NCI-H1930 (cell line): ENCODE measurements at regions not wholly inside any gene's neighbourhood (a gene's known extent, or its start where the extent isn't known, plus 50 kb on each side); places are given as distances from the start of the nearest gene placed in this dataset.

Experiments
- DNase-seq, 2 experiments: peaks; one replicate each; lab custom pipeline; 2025; lab: John Stamatoyannopoulos, UW

- no peak for DNase-seq
Measured at GRCh38 chr18:38427736-38428135, 862.1 kb upstream of the CELF4 start.

GRCh38 chr18:38427234-38427633, 861.6 kb upstream of the CELF4 start:
- DNase-seq: no peak

GRCh38 chr18:38421872-38422615, 856.4 kb upstream of the CELF4 start:
- no peak for DNase-seq

GRCh38 chr18:38421021-38421420, 855.4 kb upstream of the CELF4 start:
- DNase-seq: no peak

- no peak for DNase-seq
Measured at GRCh38 chr18:38420611-38421010, 855.0 kb upstream of the CELF4 start.

GRCh38 chr18:38415811-38416210, 850.2 kb upstream of the CELF4 start:
- DNase-seq: no peak

- DNase-seq: no peak
Measured at GRCh38 chr18:38413193-38413592, 847.6 kb upstream of the CELF4 start.

- no peak for DNase-seq
Measured at GRCh38 chr18:38406607-38407006, 841.0 kb upstream of the CELF4 start.

GRCh38 chr18:38402509-38402908, 836.9 kb upstream of the CELF4 start:
- DNase-seq: no peak

- DNase-seq: no peak
Measured at GRCh38 chr18:38397094-38397493, 831.5 kb upstream of the CELF4 start.

GRCh38 chr18:38386146-38386545, 820.5 kb upstream of the CELF4 start:
- no peak for DNase-seq

GRCh38 chr18:38369772-38370690, 804.4 kb upstream of the CELF4 start:
- no peak for DNase-seq

GRCh38 chr18:38368886-38369285, 803.3 kb upstream of the CELF4 start:
- DNase-seq: no peak

- DNase-seq: no peak
Measured at GRCh38 chr18:38368246-38368645, 802.6 kb upstream of the CELF4 start.

GRCh38 chr18:38367473-38367872, 801.9 kb upstream of the CELF4 start:
- DNase-seq: no peak

- DNase-seq: no peak
Measured at GRCh38 chr18:38362286-38362792, 796.7 kb upstream of the CELF4 start.

- no peak for DNase-seq
Measured at GRCh38 chr18:38358805-38359657, 793.4 kb upstream of the CELF4 start.

GRCh38 chr18:38353149-38353548, 787.6 kb upstream of the CELF4 start:
- no peak for DNase-seq

- no peak for DNase-seq
Measured at GRCh38 chr18:38350141-38350540, 784.5 kb upstream of the CELF4 start.

- no peak for DNase-seq
Measured at GRCh38 chr18:38330573-38330972, 765.0 kb upstream of the CELF4 start.

- no peak for DNase-seq
Measured at GRCh38 chr18:38329145-38329544, 763.5 kb upstream of the CELF4 start.

GRCh38 chr18:38322206-38322605, 756.6 kb upstream of the CELF4 start:
- no peak for DNase-seq
